Urinary bladder (tissue), 3 donors: ENCODE measurements at regions not wholly inside any gene's neighbourhood (a gene's known extent, or its start where the extent isn't known, plus 50 kb on each side); places are given as distances from the start of the nearest gene placed in this dataset.
"Not testable (repeated sequence)": the region's sequence is repeated elsewhere in the genome, so short reads cannot be mapped to it uniquely, and the experiment has no call there.

ENCODE experiments used
- DNase-seq: peaks from one replicate; pipeline ENCODE4 v3.0.0-alpha.2; 2015; ENCODE audit errors: extremely low spot score
- H3K27ac ChIP-seq: one replicate; pipeline ENCODE4 v1.5.1; 2013; ENCODE audit warnings: low read depth, mild to moderate bottlenecking, moderate library complexity
- H3K36me3 ChIP-seq: one replicate; pipeline ENCODE4 v1.6.1; 2013; ENCODE audit warnings: mild to moderate bottlenecking, moderate library complexity; ENCODE audit not compliant: insufficient read depth
- H3K4me1 ChIP-seq: one replicate; pipeline ENCODE4 v1.6.1; 2013; ENCODE audit warnings: mild to moderate bottlenecking, moderate library complexity; ENCODE audit not compliant: insufficient read depth
- H3K4me3 ChIP-seq: one replicate; pipeline ENCODE4 v1.5.1; 2013; ENCODE audit warnings: low read depth, low read length
- WGBS: extraction: QIAGEN DNeasy Blood & Tissue Kit; methylation state at CpG from one replicate; pipeline ENCODE4 v1.1.7; 2013; 5-methylcytosine and 5-hydroxymethylcytosine counted together
- donor health status: healthy with polysubstance abuse.
- donor health status: healthy.

- Histone ChIP-seq H3K4me3 (no peak overlapping the region), H3K36me3 (no peaks in the 10 kb centered on the region), H3K27ac (no peak overlapping the region), H3K4me1 (no peaks in the 10 kb centered on the region)
- no peak for DNase-seq
- 97% methylated on average over 9 of the region's 9 CpGs for WGBS
Measured at GRCh38 chr6:121680058-121680457, 244.6 kb downstream of the GJA1 start.

GRCh38 chr6:121682666-121683065 lies 247.2 kb downstream of the GJA1 start:
- no peak overlapping the region for H3K27ac ChIP-seq
- WGBS, result 99% methylated on average over 25 of the region's 25 CpGs
- H3K36me3 ChIP-seq, result no peaks in the 10 kb centered on the region
- H3K4me1 ChIP-seq, result no peaks in the 10 kb centered on the region
- no peak for DNase-seq
- H3K4me3 ChIP-seq, result no peak overlapping the region

GRCh38 chr6:121685806-121686205 lies 250.4 kb downstream of the GJA1 start:
- not testable (repeated sequence) for H3K27ac ChIP-seq, DNase-seq, H3K4me3 ChIP-seq, H3K4me1 ChIP-seq, H3K36me3 ChIP-seq
- WGBS, result 98% methylated on average over 10 of the region's 10 CpGs

GRCh38 chr6:121686611-121687023 lies 251.2 kb downstream of the GJA1 start:
- no peak overlapping the region for H3K4me3 ChIP-seq
- H3K27ac ChIP-seq, result no peak overlapping the region
- no peaks in the 10 kb centered on the region for H3K4me1 ChIP-seq
- 93% methylated on average over 29 of the region's 29 CpGs for WGBS
- H3K36me3 ChIP-seq, result no peaks in the 10 kb centered on the region
- no peak for DNase-seq

GRCh38 chr6:121688974-121689373 lies 253.5 kb downstream of the GJA1 start:
- Histone ChIP-seq H3K4me3 (no peak overlapping the region), H3K4me1 (no peaks in the 10 kb centered on the region), H3K27ac (no peak overlapping the region), H3K36me3 (no peaks in the 10 kb centered on the region)
- WGBS, result 81% methylated on average over 2 of the region's 2 CpGs
- no peak for DNase-seq

- Histone ChIP-seq H3K36me3 (no peaks in the 10 kb centered on the region), H3K4me1 (no peaks in the 10 kb centered on the region), H3K4me3 (no peak overlapping the region), H3K27ac (no peak overlapping the region)
- 38% methylated on average over 1 of the region's 1 CpG for WGBS
- no peak for DNase-seq
Measured at GRCh38 chr6:121691126-121691551, 255.7 kb downstream of the GJA1 start.

- 84% methylated on average over 3 of the region's 3 CpGs for WGBS
- H3K4me3 ChIP-seq, result no peak overlapping the region
- no peak overlapping the region for H3K27ac ChIP-seq
- no peak for DNase-seq
- H3K4me1 ChIP-seq, result no peaks in the 10 kb centered on the region
- no peaks in the 10 kb centered on the region for H3K36me3 ChIP-seq
Measured at GRCh38 chr6:121694389-121694788, 258.9 kb downstream of the GJA1 start.

- Histone ChIP-seq H3K36me3 (no peaks in the 10 kb centered on the region), H3K27ac (no peak overlapping the region), H3K4me3 (no peak overlapping the region), H3K4me1 (no peaks in the 10 kb centered on the region)
- WGBS, result 49% methylated on average over 3 of the region's 3 CpGs
- DNase-seq, result no peak
Measured at GRCh38 chr6:121694801-121695251, 259.4 kb downstream of the GJA1 start.

GRCh38 chr6:121695329-121695728 lies 259.9 kb downstream of the GJA1 start:
- Histone ChIP-seq H3K4me3 (no peak overlapping the region), H3K27ac (no peak overlapping the region), H3K36me3 (no peaks in the 10 kb centered on the region), H3K4me1 (no peaks in the 10 kb centered on the region)
- DNase-seq, result no peak
- WGBS, result 74% methylated on average over 3 of the region's 3 CpGs

GRCh38 chr6:121697921-121698320 lies 262.5 kb downstream of the GJA1 start:
- no peak overlapping the region for H3K4me3 ChIP-seq
- DNase-seq, result no peak
- H3K4me1 ChIP-seq, result no peaks in the 10 kb centered on the region
- H3K36me3 ChIP-seq, result no peaks in the 10 kb centered on the region
- 50% methylated on average over 6 of the region's 6 CpGs for WGBS
- H3K27ac ChIP-seq, result no peak overlapping the region

- no peak overlapping the region for H3K4me3 ChIP-seq
- no peaks in the 10 kb centered on the region for H3K36me3 ChIP-seq
- DNase-seq, result no peak
- no peaks in the 10 kb centered on the region for H3K4me1 ChIP-seq
- no peak overlapping the region for H3K27ac ChIP-seq
Measured at GRCh38 chr6:121698617-121699016, 263.2 kb downstream of the GJA1 start.

GRCh38 chr6:121703129-121703528 lies 267.7 kb downstream of the GJA1 start:
- H3K4me1 ChIP-seq, H3K27ac ChIP-seq, DNase-seq, H3K4me3 ChIP-seq, H3K36me3 ChIP-seq: not testable (repeated sequence)
- WGBS, result 90% methylated on average over 8 of the region's 8 CpGs

- Histone ChIP-seq H3K36me3 (no peaks in the 10 kb centered on the region), H3K27ac (no peak overlapping the region), H3K4me3 (no peak overlapping the region), H3K4me1 (no peaks in the 10 kb centered on the region)
- DNase-seq, result no peak
- 70% methylated on average over 3 of the region's 3 CpGs for WGBS
Measured at GRCh38 chr6:121711472-121711871, 276.0 kb downstream of the GJA1 start.

GRCh38 chr6:121717686-121718085 lies 282.2 kb downstream of the GJA1 start:
- Histone ChIP-seq H3K4me3 (no peak overlapping the region), H3K27ac (peak overlapping the region; percentile 10), H3K36me3 (no peaks in the 10 kb centered on the region), H3K4me1 (no peaks in the 10 kb centered on the region)
- 42% methylated on average over 4 of the region's 4 CpGs for WGBS
- DNase-seq, result no peak

GRCh38 chr6:121720867-121721266 lies 285.4 kb downstream of the GJA1 start:
- H3K4me3 ChIP-seq, H3K4me1 ChIP-seq, H3K27ac ChIP-seq, H3K36me3 ChIP-seq, DNase-seq: not testable (repeated sequence)
- 97% methylated on average over 1 of the region's 1 CpG for WGBS
